Uterus (tissue), 3 donors: ENCODE measurements at regions not wholly inside any gene's neighbourhood (a gene's known extent, or its start where the extent isn't known, plus 50 kb on each side); places are given as distances from the start of the nearest gene placed in this dataset.

ENCODE experiments used
- DNase-seq, 2 donors: peaks; one replicate each; pipeline ENCODE4 v3.0.0-alpha.2; 2019 to 2020
- H3K27ac ChIP-seq, 2 donors: fragments of 200-600 bp; sonication (generic); 1 replicate in 1 of 2; 2 replicates in 1 of 2; pipeline ENCODE4 v1.5.1; 2016 to 2018
- H3K27me3 ChIP-seq, 2 donors: fragments of 200-600 bp; sonication (generic); one replicate each; pipeline ENCODE4 v1.5.1; 2018 to 2019; ENCODE audit warnings: control low read depth in 1 of 2
- H3K36me3 ChIP-seq, 2 donors: fragments of 200-600 bp; sonication (generic); one replicate each; pipeline ENCODE4 v1.5.1; 2019; ENCODE audit warnings: control low read depth in 1 of 2
- H3K4me1 ChIP-seq, 2 donors: fragments of 200-600 bp; sonication (generic); one replicate each; pipeline ENCODE4 v1.5.1; 2018 to 2019; ENCODE audit warnings: control low read depth in 1 of 2
- H3K4me3 ChIP-seq, 2 donors: fragments of 200-600 bp; sonication (generic); 1 replicate in 1 of 2; 2 replicates in 1 of 2; pipeline ENCODE4 v1.5.1; 2018 to 2019; ENCODE audit warnings: mild to moderate bottlenecking in 1 of 2
- H3K9me3 ChIP-seq, 2 donors: fragments of 200-600 bp; sonication (generic); one replicate each; pipeline ENCODE4 v1.5.1; 2019; ENCODE audit warnings: control low read depth in 1 of 2
- CTCF ChIP-seq, 4 experiments: fragments of 200-600 bp in 2 of 4; fragments of 450-650 bp in 2 of 4; sonication (generic) in 2 of 4; IDR thresholded peaks; one replicate each; pipeline ENCODE4 v1.5.1; 2016 to 2019; ENCODE audit warnings: antibody characterized with exemption in 4 of 4, mild to moderate bottlenecking in 2 of 4, moderate library complexity in 1 of 4
- POLR2A ChIP-seq, 2 donors: fragments of 450-650 bp; IDR thresholded peaks; one replicate each; pipeline ENCODE4 v1.6.1; 2016; ENCODE audit warnings: antibody characterized with exemption in 2 of 2, mild to moderate bottlenecking in 1 of 2, moderate library complexity in 1 of 2
- intact Hi-C: fragments of 100-400 bp; cut with DNase I; formaldehyde crosslinking; loops from one replicate; pipeline ENCODE4 v1.15.1; 2023; ENCODE audit warnings: low total_unique reads
- donor health status: DM: yes; HTN: yes; CAD: no.

GRCh38 chr3:177356952-177357351 lies 159.7 kb upstream of the TBL1XR1 start:
- Histone ChIP-seq H3K27me3 (no peaks in the 10 kb centered on the region), H3K27ac (peak overlapping the region; percentile 81 to 83), H3K9me3 (no peaks in the 10 kb centered on the region), H3K4me3 (no peak overlapping the region), H3K4me1 (peaks cover 0 to 7% of the 10 kb centered on the region in 2 donors), H3K36me3 (no peaks in the 10 kb centered on the region)
- TF ChIP-seq CTCF (IDR thresholded peaks at IDR 0.05) (no peak), POLR2A (IDR thresholded peaks at IDR 0.05) (no peak)
- intact Hi-C loops, result no loop called here
- DNase-seq, result no peak

- Histone ChIP-seq H3K27me3 (no peaks in the 10 kb centered on the region), H3K36me3 (no peaks in the 10 kb centered on the region), H3K4me1 (peaks cover 0 to 8% of the 10 kb centered on the region in 2 donors), H3K4me3 (no peak overlapping the region), H3K9me3 (no peaks in the 10 kb centered on the region), H3K27ac (peak overlapping the region; percentile 81 to 83)
- TF ChIP-seq CTCF (IDR thresholded peaks at IDR 0.05) (peak in 1 of 4 experiments; percentile 6), POLR2A (IDR thresholded peaks at IDR 0.05) (no peak)
- peak; percentile 40 to 67 for DNase-seq
- intact Hi-C loops, result no loop called here
Measured at GRCh38 chr3:177357352-177358090, 160.2 kb upstream of the TBL1XR1 start.

- intact Hi-C loops, result no loop called here
- DNase-seq, result peak; percentile 46 to 56
- Histone ChIP-seq H3K9me3 (no peaks in the 10 kb centered on the region), H3K27ac (peak overlapping the region; percentile 81 to 83), H3K4me1 (peaks cover 0 to 15% of the 10 kb centered on the region in 2 donors), H3K4me3 (no peak overlapping the region), H3K36me3 (no peaks in the 10 kb centered on the region), H3K27me3 (no peaks in the 10 kb centered on the region)
- TF ChIP-seq CTCF (IDR thresholded peaks at IDR 0.05), result no peak
- no peak for TF ChIP-seq POLR2A (IDR thresholded peaks at IDR 0.05)
Measured at GRCh38 chr3:177358091-177358976, 161.1 kb upstream of the TBL1XR1 start.

GRCh38 chr3:177358977-177359592 lies 161.8 kb upstream of the TBL1XR1 start:
- intact Hi-C loops, result loop anchor here (1.0 kb wide), 1 partner anchor 162 kb away; the partner anchor contains the start of gene TBL1XR1
- TF ChIP-seq CTCF (IDR thresholded peaks at IDR 0.05), result no peak
- no peak for TF ChIP-seq POLR2A (IDR thresholded peaks at IDR 0.05)
- peak; percentile 32 to 45 for DNase-seq
- H3K27ac ChIP-seq, result peak overlapping the region; percentile 81 to 83
- H3K27me3 ChIP-seq, result no peaks in the 10 kb centered on the region
- peak overlapping the region in 1 of 2 donors; percentile 19 for H3K4me3 ChIP-seq
- no peaks in the 10 kb centered on the region for H3K36me3 ChIP-seq
- H3K9me3 ChIP-seq, result no peaks in the 10 kb centered on the region
- H3K4me1 ChIP-seq, result peaks cover 0 to 15% of the 10 kb centered on the region in 2 donors
